Left colon (tissue), 2 donors: ENCODE measurements at regions not wholly inside any gene's neighbourhood (a gene's known extent, or its start where the extent isn't known, plus 50 kb on each side); places are given as distances from the start of the nearest gene placed in this dataset.

ENCODE experiments used
- ATAC-seq: fragments of 200-7000 bp; cut with Tn5 transposase; one replicate; pipeline ENCODE4 v1.9.1; 2020; ENCODE audit warnings: mild to moderate bottlenecking, moderate library complexity
- DNase-seq, 2 donors: peaks; one replicate each; pipeline ENCODE4 v3.0.0-alpha.2; 2020
- intact Hi-C, 2 donors: fragments of 100-400 bp; cut with DNase I in 1 of 2; cut with micrococcal nuclease in 1 of 2; formaldehyde crosslinking; loops; one replicate each; pipeline versions ENCODE4 v1.11.2 to v1.14.0; 2022; cut with DNase I, micrococcal nuclease
- donor health status: DM: no; HTN: no; CAD: no.
- donor health status: DM: yes; HTN: yes; CAD: no.

DNA sequence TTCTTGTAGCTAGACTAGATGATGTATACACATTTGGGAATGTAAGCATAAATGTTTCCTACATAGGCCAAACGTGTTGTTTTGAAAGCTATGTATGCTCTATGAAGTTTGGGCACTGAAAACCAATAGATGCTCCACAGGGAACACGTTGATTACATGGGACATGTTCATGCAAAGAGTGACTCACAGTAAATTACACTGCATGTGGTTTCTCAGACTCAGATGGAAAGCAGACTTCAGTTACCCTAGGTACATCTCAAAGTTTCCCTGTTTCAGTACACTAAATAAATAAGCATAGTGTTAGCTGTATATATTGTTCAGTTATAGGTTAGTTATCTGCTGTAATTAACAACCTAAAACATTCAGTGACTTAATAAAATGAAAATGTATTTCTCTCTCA, 301.9 kb upstream of the RUNX1 start:
- ATAC-seq: no peak
- no peak for DNase-seq
- intact Hi-C loops: no loop called here

DNA sequence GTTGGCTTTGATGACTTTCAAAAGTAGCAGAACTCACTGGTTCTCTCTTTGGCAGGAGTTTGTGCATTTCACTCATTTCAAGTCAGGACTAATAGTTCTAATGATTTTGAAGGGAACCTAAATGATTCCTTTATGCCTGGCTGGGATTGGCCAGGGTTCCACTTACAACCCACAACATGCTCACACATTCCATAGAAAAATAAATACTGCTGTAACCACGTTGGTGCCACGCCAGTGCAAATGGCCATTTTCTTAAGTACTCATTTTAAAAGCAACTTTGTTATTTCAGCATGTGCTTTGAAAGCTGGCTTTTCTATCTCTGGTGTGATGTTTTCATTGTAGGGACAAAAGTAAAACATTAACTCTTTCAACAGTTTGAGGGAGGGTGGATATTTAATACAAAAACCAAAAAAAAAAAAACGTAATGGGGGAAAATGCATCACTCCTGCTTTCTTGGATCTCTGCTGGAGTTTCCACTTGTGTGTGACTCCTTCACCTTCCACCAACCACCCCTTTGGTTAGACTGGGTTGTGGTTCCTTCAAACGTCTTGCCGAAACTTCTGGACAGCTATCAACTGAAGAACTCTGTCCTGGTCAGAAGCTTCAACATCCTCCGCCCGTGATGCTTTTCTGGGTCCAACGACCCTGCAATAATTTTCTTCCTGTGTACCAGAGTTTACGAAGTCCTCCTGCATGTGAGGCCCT, 300.4 kb upstream of the RUNX1 start:
- ATAC-seq (no peak), DNase-seq (no peak)
- intact Hi-C loops: no loop called here

DNA sequence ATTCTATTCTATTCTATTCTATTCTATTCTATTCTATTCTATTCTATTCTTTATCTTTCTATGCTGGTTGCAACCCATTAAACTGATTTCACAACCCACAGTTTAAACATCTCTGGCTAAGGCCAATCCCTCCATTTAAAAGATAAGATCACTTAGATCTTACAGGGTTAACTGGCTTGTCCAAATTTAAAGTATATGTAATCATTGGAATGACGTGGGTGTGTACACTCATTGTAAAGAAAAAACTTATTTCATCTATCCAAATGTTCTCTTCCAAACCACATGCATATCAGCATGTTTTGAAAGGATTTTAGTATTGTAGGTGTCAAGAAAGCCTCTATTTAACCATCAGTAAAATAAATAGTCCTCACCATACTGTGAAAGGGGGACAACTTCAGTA, 299.6 kb upstream of the RUNX1 start:
- intact Hi-C loops: no loop called here
- DNase-seq (no peak), ATAC-seq (no peak)

DNA sequence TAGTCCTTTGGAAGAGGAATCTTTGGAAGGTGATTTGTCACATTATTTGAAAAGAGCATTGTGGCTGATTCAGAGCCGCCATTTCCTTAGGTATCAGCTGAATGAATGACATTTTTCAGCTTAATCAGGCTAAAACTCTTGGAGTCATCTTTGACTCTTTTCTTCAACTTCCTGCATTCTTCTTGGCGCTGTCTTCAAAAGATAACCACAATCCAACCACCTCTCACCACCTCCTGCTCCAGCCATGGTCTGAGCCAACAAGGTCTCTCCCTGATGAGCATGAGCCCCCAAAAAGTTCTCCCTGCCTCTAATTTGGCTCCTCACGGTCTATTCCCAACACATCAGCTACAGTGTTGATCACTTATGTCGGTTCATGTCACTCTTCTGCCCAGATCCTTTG, 297.6 kb upstream of the RUNX1 start:
- intact Hi-C loops: no loop called here
- DNase-seq (no peak), ATAC-seq (no peak)

DNA sequence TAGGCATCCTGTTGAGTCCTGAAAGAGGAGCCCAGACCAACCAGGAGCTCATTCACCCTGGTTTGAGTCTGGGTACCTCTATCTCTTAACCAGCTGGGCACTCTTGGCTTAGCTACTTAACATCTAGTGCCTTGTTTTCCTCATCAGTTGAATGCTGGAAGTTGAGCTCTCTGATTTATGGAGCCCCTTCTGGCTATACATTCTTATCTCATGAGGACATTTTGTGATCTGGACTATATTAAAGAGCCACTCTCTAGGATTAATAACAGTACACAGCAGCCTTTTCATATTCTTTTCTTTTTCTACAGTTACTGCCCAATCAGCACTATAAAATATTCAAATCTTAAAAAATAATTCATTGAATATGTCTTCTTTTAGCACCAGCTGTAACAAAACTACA, 296.9 kb upstream of the RUNX1 start:
- ATAC-seq: no peak
- intact Hi-C loops: no loop called here
- no peak for DNase-seq

DNA sequence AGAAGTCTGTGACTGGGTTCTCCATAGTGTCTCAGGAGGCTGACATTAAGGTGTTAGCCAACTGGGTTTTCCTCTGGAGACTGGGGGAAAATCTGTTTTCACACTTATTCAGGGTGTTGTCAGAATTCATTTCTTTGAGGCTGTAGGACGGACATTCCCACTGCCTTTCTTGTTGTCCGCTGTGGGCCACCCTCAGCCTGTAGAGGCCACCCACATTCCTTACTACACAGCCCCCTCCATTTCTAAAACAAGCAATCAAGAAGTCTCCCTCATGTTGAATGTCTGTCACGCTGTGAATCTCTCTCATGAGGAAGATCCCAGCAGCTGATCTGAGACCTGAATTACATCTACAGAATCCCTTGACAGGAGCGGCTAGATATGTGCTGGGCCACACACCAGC, 295.5 kb upstream of the RUNX1 start:
- no peak for DNase-seq
- ATAC-seq: no peak
- intact Hi-C loops: no loop called here

DNA sequence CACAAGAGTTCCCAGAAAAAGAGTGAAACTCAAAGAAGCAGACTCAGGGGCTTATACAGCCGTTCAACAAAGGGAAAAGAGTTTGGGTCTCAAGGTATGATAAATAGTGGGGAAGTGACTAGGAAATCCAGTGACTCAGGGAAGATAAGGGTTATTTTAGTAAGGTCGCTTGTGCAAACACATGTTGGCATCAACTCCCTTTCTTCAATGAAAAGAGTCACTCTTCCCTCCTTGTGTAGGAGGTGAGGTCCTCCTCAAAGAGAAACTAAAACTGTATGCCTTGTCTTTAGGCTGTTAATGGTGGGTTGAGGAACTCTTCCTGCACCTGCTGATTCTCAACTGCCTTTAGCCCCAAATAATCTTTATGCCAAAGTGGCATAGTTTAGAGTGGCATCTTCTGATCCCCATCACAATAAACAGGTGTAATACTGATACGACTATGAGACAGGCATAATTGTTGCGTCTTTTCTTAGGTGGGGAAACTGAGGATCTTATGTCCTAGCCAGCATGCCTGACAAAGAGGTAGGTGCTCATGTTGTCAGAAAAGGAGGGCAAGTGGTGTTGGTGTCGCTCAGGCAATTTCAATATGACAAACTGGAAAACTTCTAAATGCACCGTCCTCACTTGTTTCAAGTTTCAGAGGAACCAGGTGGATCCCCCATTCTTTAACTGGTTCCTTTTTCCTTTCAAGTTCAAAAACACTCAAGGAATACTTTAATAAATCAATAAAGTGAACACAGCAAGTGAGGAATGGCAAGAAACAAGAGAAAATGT, 294.1 kb upstream of the RUNX1 start:
- ATAC-seq: no peak
- no peak for DNase-seq
- intact Hi-C loops: no loop called here

DNA sequence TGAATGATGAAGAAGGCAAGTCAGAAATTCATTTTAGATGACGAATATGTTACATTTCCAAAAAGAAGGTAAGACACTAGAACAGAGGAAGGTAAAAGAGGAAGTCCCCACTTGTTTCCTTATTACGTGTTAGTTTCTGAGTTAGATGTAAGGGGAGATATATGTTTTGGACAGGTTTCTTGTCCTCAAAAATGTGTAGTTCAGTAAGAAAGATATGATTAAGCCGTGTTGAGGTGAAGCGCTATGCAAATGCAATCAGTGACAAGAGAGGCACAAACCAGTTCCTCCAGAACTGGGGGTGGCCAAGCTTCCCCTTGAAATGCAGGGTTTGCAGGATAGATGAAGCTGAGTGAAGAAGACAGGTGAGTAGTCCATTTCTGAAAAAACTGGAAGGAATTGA, 293.3 kb upstream of the RUNX1 start:
- ATAC-seq: no peak
- DNase-seq: no peak
- intact Hi-C loops: no loop called here

DNA sequence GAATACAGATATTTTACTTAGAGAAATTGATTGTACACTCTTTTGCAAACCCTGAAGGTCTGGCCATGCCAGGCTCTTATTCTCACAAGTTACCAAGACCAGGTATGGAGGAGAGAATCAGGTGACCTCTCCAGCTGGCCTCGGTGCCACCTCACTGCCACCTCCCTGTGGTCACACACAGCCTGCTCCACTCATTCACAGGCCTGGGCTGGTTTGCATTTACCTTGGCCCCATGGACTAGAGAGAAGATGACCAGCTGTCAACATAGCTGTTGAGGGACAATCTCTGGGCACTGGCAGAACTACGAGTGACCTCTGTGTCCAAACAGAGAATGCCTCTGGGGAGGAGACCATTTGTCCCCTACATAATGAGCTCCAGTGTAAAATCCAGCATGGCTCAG, 291.2 kb upstream of the RUNX1 start:
- intact Hi-C loops: no loop called here
- ATAC-seq: peak; percentile 89

DNA sequence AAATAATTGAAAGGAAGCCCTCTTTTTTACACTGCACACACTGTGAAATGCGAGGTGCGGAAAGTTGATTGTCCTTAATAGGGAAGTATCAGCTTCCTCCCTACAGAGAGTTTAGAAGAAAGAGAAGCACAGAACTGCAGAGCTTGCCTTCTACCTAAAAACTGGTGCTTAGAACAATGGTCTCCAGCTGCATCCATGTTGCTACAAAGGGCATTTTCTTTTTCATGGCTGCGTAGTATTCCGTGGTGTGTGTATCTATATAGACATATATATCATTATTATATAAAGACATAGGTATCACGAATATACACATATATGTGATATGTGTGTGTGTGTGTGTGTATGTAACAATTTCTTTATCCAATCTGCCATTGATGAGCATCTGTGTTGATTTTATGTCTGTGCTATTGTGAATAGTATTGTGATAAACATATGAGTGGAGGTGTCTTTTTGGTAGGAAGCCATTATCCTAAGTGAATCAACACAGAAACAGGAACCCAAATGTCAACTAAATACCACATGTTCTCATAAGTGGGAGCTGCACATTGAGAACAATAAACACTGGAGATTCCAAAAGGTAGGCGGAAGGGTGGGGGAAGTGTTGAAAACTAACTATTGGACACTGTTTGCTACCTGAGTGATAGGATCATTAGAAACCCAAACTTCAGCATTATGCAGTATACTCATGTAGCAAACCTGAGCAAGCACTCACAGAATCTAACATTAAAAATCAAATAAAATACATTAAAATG, 290.0 kb upstream of the RUNX1 start:
- no peak for DNase-seq
- intact Hi-C loops: no loop called here

More for the DNA sequence above, 291.2 kb upstream of the RUNX1 start:
- peak in 1 of 2 donors; percentile 35 for DNase-seq

DNA sequence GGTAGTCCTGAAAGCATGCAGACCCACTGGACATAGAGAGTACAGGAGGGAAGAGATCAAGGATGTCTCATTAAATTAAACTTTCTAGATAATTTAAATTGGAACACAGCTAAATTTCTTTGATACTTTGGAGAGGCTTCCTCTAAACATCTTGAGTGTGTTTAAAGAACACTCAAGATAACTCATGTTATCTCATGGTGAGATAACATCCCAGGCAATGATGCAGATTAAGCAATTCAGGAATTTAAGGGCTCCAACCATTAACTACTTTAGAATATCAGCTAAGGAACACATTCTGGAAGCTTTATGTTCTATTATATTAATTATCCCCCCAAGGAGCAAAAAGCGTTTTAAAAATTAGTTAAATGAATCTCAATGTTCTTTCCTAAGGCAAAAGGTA, 289.2 kb upstream of the RUNX1 start:
- ATAC-seq: no peak
- DNase-seq: no peak
- intact Hi-C loops: no loop called here

More for the DNA sequence above, 290.0 kb upstream of the RUNX1 start:
- no peak for ATAC-seq

DNA sequence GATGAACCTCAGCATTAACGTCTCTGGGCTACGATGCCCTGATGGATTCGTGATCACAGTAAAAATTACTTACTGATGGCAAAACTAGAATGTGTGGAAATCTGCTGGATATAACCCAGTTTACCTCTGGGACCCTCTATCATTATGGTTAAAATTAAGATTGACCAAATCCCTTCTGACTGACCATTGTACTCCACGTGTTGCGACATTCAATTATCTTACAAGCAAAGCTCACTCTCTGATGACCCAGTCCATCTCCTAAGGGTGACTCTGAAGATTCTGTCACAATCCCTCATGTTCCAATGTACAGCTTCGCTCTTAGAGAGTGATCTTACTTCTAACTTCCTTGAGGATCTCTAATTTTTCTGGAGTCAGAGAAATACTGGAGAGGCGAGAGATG, 288.5 kb upstream of the RUNX1 start:
- no peak for DNase-seq
- intact Hi-C loops: no loop called here
- no peak for ATAC-seq

DNA sequence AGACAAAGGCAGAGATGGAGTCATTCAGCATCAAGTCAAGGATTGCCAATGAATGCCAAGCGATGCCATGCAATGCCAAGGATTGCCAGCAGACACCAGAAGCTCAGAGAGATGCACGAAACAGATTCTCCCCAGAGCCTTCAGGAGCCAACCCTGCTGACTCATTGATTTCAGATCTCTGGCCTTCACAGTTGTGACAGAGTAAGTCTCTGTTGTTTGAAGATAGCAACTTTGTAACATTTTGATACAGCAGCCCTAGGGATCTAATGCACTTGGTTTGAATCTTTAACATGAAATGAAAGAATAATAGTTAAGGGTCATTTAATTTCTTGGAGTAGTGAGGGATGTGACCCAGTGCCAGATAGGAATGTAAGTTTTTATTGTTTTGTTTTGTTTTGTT, 287.4 kb upstream of the RUNX1 start:
- intact Hi-C loops: no loop called here
- DNase-seq (no peak), ATAC-seq (no peak)

DNA sequence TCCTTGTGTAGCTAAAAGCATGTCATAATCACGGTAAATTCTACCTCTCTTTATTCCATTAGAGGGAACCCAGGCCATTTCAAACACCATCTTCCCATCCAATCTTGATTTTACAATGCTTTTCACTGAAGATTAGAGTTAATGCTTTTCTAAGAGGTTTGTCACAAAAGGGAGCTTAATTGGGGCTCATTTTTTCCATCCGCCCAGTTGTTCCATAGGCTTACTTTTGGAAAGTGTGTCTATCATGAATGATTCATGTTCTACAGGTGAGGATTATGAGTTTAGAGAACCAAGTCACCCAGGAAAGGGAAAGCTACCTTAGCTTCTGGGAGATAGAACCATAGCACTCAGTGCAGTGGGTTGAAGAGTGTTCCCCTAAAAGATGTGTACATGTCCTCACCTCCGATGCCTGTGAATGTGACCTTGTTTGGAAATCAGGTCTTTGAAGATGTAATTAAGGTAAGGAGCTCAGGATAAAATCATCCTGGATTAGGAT, 286.9 kb upstream of the RUNX1 start:
- no peak for ATAC-seq
- no peak for DNase-seq
- intact Hi-C loops: no loop called here

DNA sequence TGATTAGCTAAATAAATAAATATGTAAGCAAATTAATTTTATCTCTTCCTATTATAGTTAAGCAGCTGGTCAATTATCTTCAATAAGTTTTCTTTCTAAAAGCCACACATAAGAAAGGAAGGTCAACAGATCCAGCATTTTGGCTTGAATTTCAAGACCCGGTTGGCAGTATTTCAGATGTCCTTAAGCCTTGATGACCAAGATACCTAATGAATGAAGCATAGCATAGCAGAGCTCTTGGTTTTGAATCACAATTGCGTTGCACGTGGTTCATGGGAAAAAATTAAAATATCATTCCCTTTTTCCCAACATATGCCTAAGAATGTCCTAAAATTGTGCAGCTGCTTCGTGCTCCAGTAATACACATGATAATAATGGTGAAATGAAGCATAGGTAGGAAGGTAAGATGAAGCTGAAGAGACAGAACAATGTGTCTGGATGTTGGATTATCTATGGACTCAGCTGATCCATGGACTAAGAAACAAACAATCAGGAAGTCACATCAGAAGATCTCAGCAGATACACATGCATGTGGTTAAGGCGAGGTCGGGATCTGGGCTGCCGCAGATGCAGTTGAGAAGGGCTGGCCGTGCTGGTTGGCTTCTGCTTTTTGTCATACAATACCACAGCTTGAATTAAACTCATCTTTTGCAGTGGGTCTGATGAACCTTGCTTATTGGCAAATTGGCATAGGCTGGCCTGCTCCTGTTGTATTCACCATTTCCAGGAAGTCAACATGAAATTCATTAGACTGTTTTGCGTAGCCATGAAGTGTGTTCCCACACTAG, 284.9 kb upstream of the RUNX1 start:
- intact Hi-C loops: no loop called here
- ATAC-seq (no peak), DNase-seq (peak in 1 of 2 donors; percentile 14)

DNA sequence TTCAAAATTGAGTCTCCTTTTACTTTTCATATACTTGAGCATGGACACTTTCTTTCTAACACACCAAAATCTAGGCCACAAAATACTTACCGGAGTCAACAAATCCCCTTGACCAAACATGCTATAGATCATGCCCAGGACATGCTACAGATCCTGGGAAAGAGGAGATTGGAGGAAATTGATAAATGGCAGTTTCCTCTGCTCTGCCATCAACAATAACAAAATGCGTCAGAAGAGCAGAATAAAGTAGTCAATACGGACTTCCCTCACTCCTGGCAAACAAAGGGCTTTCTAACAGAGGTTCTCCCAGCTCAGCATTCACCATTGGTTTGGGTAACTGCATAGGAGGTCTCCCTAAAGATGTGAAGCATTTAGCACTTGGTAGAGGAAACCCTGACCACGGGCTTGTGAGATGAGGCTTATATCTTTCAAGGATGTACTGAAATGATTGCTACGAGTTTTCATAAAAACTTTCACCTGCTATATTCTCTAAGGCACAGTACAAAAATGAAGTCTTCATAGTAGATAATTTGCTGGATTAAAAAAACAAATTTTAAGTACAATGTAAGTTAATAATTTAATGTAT, 283.8 kb upstream of the RUNX1 start:
- intact Hi-C loops: no loop called here
- no peak for ATAC-seq
- DNase-seq: no peak

DNA sequence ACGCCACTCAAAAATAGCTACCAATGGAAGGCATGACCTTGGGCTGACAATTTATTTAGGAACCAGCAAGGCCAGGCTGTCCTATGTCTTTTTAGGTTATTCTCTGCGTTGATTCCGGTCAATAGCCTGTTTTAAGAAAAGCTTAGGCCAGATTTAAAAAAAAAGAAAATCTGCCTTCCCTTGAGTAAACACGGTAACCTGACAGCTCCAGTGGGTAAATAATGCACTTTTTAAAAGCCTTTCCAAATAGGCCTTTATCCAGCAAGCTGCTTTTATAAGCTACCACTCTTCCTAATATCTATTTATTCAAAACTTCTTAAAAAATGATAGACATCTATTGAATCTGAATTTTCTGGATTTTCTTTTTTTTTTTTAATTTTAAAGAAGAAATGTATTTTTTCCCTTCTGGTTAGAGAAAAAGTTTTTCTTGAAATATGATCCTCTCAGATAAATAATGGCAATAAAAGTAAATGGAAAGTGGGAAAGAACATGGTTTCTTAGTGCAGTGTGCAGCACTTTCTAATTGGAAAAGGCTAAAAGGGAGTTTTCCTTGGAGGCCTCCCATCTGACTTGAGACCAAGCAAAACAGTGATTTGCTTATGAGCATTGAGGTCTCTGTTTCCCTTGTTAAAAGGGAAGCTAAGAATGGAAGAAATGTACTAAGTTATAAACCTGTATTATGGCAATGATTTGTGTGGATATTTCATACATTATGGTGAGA, 281.0 kb upstream of the RUNX1 start:
- ATAC-seq (no peak), DNase-seq (no peak)
- intact Hi-C loops: no loop called here

DNA sequence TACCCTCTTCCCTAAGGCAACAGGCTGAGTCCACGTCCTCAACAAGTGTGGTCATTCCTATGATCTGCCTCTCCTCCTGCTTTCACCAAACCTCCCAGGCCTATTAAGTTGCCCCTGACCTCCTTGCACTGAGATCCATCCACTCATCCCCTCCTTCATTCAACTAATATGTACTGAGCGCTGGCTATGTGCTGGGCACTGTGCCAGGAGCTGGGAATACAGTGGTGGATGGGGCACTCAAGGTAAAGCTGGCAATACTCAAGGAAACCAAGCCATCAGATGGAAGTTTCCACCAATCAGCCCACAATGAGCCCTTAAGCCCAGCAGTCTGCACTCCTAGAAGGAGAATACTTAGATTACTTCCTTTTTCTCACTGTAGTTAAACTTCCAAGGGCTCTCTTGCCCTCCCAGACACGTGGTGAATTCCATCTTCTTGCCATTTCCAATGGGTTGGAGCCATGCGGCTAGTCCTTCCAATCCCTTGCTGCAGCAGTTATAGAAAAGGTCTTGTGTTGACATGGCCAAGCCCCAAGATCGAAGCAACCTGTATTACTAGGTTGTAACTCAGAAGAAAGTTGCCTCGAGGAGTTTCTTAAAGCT, 279.9 kb upstream of the RUNX1 start:
- no peak for ATAC-seq
- intact Hi-C loops: no loop called here

More for the DNA sequence above, 279.9 kb upstream of the RUNX1 start:
- no peak for DNase-seq
